Left ventricle myocardium inferior (tissue), 1 donor: ENCODE measurements at regions not wholly inside any gene's neighbourhood (a gene's known extent, or its start where the extent isn't known, plus 50 kb on each side); places are given as distances from the start of the nearest gene placed in this dataset.

Experiments used
- DNase-seq: peaks from one replicate; pipeline ENCODE4 v3.0.0-alpha.2; 2020
- H3K27ac ChIP-seq: fragments of 200-600 bp; replicated peaks from 2 replicates; pipeline ENCODE4 v1.8.0; 2021
- H3K27me3 ChIP-seq: fragments of 200-600 bp; 2 replicates; pipeline ENCODE4 v1.8.0; 2021; ENCODE audit warnings: low read depth
- H3K36me3 ChIP-seq: fragments of 200-600 bp; 2 replicates; pipeline ENCODE4 v1.8.0; 2021
- H3K4me1 ChIP-seq: fragments of 200-600 bp; 2 replicates; pipeline ENCODE4 v1.8.0; 2021
- H3K4me3 ChIP-seq: fragments of 200-600 bp; 2 replicates; pipeline ENCODE4 v1.8.0; 2021; ENCODE audit warnings: mild to moderate bottlenecking, moderate library complexity
- H3K9me3 ChIP-seq: fragments of 200-600 bp; replicated peaks from 2 replicates; pipeline ENCODE4 v1.8.0; 2021
- intact Hi-C: fragments of 100-400 bp; cut with micrococcal nuclease; formaldehyde crosslinking; loops from one replicate; pipeline ENCODE4 v1.11.0; 2022
- TF ChIP-seq, protein P1 (sequence below): fragments of 200-600 bp; IDR thresholded peaks from 2 replicates; pipeline ENCODE4 v1.8.0; 2021; ENCODE audit warnings: antibody characterized with exemption, mild to moderate bottlenecking, borderline replicate concordance
- donor health status: DM: no; HTN: yes; CAD: no; lungs with severe emphysema.

DNA sequence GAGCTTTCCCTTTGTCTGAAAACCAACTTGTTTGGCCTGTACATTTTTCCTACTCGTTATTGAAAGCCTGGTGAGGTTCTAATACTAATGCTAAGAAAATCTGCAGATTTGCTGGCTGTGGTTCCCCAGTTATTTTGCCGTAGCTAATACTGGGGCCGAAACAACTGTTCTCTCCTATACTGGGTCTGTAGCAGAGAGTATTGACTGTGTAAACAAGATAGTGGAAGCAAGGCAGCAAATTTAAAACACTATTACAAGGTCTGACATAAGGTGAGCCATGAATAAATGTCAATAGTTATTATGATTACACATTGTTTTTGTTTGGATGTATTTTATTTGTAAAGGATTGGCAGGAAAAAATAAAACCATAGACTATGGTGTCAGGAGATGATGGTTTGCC, 1244.0 kb downstream of the AACS start:
- Histone ChIP-seq H3K27me3 (no peaks in the 10 kb centered on the region), H3K9me3 (peaks cover 6% of the 10 kb centered on the region), H3K36me3 (no peaks in the 10 kb centered on the region), H3K4me1 (no peaks in the 10 kb centered on the region), H3K4me3 (no peak overlapping the region), H3K27ac (no peak overlapping the region)
- TF ChIP-seq, protein P1, sequence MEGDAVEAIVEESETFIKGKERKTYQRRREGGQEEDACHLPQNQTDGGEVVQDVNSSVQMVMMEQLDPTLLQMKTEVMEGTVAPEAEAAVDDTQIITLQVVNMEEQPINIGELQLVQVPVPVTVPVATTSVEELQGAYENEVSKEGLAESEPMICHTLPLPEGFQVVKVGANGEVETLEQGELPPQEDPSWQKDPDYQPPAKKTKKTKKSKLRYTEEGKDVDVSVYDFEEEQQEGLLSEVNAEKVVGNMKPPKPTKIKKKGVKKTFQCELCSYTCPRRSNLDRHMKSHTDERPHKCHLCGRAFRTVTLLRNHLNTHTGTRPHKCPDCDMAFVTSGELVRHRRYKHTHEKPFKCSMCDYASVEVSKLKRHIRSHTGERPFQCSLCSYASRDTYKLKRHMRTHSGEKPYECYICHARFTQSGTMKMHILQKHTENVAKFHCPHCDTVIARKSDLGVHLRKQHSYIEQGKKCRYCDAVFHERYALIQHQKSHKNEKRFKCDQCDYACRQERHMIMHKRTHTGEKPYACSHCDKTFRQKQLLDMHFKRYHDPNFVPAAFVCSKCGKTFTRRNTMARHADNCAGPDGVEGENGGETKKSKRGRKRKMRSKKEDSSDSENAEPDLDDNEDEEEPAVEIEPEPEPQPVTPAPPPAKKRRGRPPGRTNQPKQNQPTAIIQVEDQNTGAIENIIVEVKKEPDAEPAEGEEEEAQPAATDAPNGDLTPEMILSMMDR = no peak
- no peak for DNase-seq
- intact Hi-C loops = no loop called here

DNA sequence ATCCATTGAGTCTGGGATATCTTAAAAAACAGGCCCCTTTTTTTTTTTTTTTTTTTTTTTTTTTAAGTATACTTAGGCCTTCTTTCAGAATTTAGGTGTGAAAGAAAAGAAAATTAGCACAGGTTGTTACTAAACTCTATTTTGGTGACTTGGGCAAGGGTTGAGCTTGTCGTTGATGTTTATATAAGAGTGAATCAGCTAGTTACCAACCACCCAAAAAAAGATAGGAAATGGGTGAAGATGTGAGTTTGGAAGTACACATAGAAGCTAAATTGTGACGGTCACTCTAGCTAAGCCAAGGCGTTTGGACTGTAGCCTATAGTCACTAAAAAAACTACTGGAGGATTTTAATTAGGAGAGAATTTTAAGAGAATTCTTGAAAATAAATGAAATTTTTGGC, 1247.2 kb downstream of the AACS start:
- DNase-seq = no peak
- H3K4me1 ChIP-seq = no peaks in the 10 kb centered on the region
- no peaks in the 10 kb centered on the region for H3K9me3 ChIP-seq
- intact Hi-C loops = no loop called here
- no peak overlapping the region for H3K27ac ChIP-seq
- no peaks in the 10 kb centered on the region for H3K27me3 ChIP-seq
- TF ChIP-seq, protein P1 = no peak
- no peak overlapping the region for H3K4me3 ChIP-seq
- no peaks in the 10 kb centered on the region for H3K36me3 ChIP-seq

DNA sequence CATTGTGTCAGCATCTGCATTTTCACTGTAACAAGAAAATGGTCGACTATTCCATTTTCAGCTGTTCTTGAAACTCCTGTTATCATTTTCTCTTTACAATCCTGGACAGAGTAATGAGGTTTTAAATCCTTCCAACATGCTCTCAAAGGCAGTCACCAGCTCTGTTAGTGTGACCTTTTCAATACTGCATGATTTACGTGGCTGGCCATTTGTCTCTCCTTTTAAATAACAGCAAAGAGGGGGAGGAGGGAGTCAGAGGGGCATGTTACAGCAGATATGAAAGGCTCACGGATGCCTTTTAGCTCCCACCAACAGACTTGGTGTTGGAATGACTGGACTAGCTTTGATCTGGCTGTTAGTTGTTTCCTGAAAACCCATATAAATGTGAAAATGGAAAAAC, 1251.2 kb downstream of the AACS start:
- no peak overlapping the region for H3K27ac ChIP-seq
- H3K9me3 ChIP-seq = peaks cover 5% of the 10 kb centered on the region
- H3K36me3 ChIP-seq = no peaks in the 10 kb centered on the region
- DNase-seq = no peak
- no peaks in the 10 kb centered on the region for H3K27me3 ChIP-seq
- no peaks in the 10 kb centered on the region for H3K4me1 ChIP-seq
- H3K4me3 ChIP-seq = no peak overlapping the region
- TF ChIP-seq, protein P1 = no peak
- intact Hi-C loops = no loop called here

DNA sequence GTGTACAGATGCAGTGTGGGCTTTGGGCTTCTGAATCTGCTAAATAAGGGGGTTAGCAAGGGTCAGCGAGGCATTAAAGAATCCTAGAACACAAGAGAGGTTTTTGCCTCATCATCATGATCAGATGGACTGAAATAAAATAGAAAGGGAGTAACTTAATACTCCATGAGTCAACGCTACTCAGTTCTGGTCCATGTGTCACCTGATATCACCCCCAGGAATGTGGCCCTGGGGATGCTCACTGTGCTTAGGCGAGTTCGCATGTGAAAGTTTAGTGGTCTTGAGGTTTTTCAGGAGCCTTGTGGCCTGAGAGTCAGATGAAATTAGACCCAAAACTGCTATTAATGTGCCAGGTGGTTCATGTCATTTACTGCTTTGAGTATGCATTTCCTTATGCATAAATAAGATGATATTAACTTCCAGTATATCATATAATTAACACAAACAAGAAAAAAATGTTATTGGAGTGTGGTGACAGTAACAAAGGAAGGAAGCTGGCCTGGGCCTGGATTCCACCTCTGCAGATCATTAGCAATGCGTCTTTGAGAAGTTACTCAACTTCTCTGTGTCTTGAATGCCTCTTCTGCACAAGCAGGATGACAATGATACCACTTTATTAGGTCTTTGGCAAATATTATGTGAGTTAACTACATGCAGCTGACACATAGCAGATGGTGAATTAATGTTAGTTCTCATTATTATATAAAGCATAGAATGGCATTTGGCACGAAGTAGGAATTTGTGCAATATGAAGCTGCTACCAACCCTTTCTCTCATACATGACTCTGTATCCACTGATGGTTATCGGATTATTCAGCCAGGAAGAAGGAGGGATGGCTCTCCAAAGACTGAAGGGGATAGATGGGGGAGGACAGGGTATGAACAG, 1272.6 kb downstream of the AACS start:
- Histone ChIP-seq H3K27me3 (peaks cover 7% of the 10 kb centered on the region), H3K9me3 (no peaks in the 10 kb centered on the region), H3K36me3 (no peaks in the 10 kb centered on the region), H3K4me3 (no peak overlapping the region), H3K4me1 (no peaks in the 10 kb centered on the region), H3K27ac (no peak overlapping the region)
- DNase-seq = no peak
- intact Hi-C loops = no loop called here
- TF ChIP-seq, protein P1 = no peak

DNA sequence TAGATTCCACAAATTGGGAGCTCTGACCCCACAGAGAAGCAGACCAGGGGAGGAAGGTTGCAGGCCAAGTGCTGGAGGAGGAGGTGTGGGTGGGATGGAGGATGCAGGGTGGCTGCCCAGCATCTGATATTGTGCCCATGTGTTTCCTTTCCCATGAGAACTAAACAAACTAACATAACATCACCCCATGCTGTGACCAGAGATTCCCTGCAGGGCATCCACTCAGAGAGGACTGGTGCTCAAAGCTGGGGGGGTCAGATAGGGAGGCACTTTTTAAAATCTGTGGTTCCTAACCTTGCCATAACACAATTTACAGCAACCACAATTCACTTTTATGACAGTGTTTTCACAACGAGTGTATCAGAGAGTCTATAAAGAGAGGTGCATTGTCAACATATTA, 1277.6 kb downstream of the AACS start:
- TF ChIP-seq, protein P1 = no peak
- intact Hi-C loops = no loop called here
- no peaks in the 10 kb centered on the region for H3K4me1 ChIP-seq
- H3K27ac ChIP-seq = no peak overlapping the region
- H3K4me3 ChIP-seq = no peak overlapping the region
- H3K27me3 ChIP-seq = peaks cover 8% of the 10 kb centered on the region
- no peaks in the 10 kb centered on the region for H3K9me3 ChIP-seq
- no peaks in the 10 kb centered on the region for H3K36me3 ChIP-seq
- DNase-seq = no peak
